GM21717 (cell line): ENCODE measurements at regions not wholly inside any gene's neighbourhood (a gene's known extent, or its start where the extent isn't known, plus 50 kb on each side); places are given as distances from the start of the nearest gene placed in this dataset.
A peak's percentile ranks its signal among the peaks of the same experiment; 100 is the strongest.
"Not testable (repeated sequence)": the region's sequence is repeated elsewhere in the genome, so short reads cannot be mapped to it uniquely, and the experiment has no call there.

Source experiments
- ATAC-seq: cut with Tn5 transposase; IDR thresholded peaks from one replicate; pipeline ENCODE4 v1.9.1; 2021; ENCODE audit warnings: mild to moderate bottlenecking, moderate library complexity; ENCODE audit not compliant: unreplicated experiment

DNA sequence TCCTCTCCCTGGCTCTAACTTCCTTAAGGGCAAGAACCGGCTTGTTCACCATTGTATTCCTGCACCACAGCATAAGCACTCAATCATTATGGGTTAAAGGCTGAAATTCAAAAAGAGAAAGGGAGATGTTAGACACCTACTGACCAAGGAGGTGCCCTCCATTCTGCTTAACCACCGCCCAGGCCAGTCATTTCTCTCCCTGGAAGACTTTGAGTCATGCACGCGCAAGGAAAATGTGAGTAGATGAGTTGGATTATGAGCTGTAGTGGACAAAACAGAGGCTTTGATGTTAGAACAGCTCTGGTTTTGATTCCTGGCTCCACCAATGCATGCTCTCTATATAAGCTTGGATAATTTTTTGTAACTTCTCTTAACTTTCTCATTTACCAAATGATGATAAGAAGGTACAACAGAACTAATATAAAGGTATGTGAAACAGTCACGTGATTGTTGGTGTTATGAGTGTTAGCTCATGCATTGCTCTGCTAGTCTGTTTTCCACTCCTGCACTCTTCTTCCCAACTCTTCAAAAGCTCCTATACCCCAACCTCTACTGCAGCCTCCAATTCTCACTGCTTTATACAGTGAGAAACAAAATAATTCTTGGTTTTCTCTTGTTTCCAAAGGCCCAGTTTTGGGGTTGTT lies 148.4 kb upstream of the ATP11B start:
- peak; percentile 42 for ATAC-seq

DNA sequence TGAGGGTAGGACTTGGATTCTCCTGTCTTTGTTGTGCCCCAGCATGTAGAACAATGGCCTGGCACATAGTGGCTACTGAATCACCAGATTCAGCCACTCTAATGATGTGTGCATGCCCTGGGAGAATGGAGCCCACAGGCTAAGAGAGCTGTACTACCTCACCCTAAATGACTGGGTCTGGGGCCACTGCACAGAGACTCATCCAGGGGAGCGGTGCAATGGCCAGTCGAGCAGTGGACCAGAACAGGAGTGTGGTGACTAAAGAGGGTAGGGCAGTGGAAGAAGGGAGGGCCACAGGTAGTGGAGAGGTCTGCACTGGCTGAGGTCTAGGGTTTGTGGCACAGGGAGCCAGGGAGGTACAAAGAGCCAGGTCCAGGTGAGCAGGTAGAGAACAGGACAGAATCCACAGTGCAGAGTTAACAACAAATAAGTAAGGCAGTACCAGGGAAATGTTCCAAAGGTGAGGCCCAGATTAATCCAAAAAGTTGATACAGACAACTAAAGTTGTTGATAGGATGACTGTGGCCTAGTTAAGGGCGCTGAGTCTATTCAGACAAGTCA lies 142.7 kb upstream of the ATP11B start:
- no peak for ATAC-seq

DNA sequence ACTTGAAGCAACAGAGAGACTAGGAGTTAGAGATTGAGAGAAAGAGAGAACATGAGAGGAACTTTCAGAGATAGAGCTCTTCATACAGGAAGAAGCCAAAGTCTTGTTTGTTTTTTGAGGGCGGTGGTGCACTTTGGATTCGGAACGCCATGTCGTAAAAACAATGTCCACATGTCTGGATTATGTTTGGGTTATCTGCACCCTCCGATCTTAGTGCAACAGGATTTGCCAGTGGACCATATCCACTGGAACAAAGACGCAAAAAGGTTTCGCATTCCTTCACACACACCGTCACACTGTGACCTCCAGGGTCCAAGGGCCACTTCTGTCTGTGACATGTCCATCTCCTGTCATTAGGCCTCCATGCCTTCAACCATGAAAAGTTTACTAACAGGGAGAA lies 141.8 kb upstream of the ATP11B start:
- no peak for ATAC-seq

DNA sequence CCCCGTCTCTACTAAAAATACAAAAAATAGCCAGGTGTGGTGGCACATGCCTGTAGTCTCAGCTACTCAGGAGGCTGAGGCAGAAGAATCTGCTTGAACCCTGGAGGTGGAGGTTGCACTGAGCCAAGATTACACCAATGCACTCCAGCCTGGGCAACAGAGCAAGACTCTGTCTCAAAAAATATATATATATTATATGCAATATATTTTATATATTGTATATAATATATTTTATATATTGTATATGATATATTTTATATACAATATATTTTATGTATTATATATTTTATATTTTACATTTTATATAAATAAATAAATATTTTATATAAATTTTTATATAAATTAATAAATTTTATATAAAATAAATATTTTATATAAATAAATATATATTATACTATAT lies 140.2 kb upstream of the ATP11B start:
- ATAC-seq = not testable (repeated sequence)

DNA sequence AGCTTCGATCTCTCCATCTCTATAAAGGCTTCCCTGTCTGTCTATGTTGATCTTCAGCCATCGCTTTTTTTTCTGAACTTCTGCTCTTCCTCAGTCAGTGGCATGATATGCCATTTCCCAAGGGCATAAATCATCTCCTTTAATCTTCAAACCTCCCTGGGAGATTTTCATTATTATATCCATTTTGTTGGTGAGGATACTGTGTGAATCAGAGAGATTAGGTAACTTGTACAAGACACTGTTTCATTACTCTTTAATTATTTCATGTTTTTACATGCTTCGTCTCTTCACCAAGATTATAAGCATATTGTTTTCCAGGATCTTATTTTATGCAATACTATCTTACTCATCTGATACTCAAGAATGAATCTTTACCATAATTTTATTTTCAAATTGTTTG lies 124.8 kb upstream of the ATP11B start:
- ATAC-seq = no peak

DNA sequence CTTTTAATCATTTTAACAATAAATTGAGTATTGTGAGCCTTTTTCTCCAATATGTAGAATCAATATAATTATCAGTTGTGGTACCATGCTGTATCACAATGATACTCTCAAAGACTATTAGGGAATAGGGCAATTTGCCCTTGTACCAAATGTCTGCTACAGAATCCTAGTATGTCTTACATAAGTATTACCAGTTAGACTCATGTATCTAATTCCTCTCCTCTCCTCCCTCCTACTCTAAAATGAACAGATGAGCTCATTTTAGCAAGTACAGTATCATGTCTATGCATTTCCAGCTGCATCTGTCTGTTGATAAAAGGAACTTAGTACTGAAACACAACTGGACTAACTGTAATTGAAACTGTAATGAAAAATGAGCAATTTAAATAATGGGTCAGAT lies 124.3 kb upstream of the ATP11B start:
- ATAC-seq = no peak

DNA sequence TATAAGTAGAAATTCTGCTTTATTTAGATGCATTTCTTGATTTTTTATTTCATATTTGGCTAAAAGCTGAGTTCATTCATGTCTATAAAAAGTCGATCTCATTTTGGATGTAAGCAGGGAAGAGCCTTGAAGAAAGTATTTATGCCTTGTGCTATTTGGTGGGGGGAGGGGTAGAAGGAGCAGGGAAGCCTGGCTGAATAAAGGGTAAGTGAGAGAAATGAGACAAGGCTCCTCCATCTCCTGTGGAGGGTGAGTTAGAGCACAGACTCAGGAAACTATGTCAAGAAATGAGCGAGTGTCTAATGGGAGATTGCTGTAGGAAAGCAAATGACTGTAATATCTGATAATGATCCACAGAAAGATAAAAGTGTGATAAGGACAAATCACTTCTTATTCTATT lies 121.8 kb upstream of the ATP11B start:
- no peak for ATAC-seq

DNA sequence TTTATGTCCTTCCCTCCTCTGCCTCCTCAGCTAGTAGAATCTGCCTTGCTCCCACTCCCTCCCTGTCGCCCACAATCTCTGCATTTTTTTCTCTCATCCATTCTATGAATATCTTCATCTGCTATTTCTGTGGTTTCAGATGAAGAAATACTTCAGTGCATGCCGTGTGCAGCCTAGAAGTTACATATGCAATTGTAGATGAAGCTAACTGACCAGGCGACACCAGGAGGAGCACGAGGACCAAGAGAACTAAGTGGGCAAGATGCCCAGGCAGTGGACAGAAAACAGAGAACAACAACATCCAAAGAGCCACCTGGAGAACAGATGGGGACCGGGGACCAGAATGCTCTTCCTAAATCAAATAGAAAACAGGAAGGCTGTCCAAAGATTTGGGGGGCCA lies 121.4 kb upstream of the ATP11B start:
- no peak for ATAC-seq

DNA sequence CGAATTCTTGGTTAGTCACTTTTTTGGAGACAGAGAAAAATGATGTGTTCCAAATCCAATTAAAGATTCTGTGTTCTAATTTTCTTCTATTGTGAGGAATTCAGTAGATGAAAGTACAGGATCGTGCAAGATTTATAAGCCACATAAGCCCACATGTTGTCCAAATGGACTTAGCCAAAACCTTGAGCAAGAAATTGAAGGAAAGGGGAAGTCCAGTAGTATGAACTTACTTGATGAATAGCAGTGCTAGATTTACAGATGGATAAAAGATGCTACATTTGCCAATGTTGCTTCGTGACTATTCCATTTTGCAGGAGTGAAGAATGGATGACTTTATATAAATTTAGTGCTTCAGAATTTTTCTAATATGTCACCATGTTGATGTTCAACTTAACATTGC lies 120.0 kb upstream of the ATP11B start:
- no peak for ATAC-seq

DNA sequence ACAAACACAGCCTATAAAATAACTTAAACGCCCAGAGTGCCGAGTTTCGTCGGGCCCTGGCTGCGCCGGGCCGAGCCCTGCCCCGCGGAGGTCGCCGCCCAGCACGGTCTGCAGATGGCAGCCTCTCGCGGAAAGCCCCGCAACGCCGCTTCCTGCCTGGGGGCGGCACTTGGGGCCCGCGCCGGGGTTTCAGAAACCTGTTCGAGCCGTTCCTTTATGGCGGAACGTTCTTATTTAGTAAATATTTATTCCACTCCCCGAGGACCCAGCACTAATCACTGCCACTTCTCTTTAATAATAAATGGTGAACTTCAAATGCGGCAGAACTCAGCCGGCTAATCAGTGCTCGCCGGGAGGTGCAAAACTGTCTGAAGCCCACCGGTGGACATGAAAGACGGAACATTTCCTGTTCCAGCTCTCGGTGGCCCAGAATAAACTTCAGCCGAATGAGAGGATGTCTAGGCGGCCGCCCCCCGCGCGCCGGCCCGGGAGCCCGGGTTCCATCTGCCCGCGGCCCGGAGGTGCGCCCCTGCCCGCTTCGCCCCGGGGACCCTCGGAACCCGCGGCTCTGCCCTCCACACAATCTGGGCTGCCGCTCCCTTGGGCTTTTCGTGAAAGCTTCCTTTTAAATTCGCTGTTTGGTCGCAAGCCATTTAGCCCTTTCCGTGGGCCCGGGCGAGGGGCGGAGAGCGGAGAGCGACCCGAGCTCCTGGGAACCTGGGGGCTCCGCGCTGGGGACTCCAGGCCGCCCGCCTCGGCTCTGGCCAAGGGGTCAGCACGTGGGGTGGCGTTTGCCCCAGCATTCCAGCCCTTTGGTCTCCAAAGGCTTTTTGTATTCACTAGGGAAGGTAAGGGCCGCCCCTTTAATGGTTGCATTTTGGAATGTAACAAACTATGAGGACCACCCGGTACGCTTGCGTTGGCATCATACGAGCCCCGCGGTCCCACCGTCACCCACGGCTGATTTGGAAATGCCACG lies 110.8 kb upstream of the ATP11B start:
- ATAC-seq = peak; percentile 94

DNA sequence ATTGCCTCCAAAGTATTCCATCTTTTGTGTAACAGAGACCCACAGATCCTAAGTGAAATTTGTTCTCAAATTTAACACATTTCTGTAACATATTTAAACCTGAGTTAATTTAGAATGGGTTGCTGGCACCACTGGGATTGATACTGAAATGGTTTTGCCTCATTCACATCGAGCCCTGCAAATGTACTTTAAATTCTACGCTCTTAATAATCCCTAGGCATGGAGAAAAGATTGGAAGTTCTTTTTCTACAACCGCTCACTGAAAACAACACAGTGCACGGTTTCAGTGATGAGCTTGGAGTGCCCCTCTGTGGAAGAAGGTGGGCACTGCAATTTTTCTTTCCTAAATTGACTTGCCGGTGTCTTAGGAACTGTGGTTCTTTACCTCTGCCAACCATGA lies 109.9 kb upstream of the ATP11B start:
- ATAC-seq = peak; percentile 63

DNA sequence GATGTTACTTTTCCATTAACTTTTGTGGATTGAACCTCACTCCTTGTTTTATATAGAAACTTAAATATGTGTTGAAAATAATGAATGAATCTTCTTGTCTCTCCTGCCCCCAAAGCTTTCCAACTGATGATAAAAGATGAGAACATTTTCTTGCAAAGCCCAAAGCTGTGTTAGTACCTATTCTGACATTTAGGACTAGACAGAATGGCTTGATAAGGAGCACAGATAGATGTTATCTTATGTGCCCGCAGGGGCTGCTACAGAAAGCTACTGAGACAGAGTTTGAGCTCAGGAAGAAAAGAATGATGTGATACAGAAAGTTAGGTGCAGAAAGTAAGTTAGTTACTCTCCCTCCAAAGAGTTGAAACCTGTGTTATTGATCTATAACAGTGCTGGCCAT lies 109.4 kb upstream of the ATP11B start:
- ATAC-seq = no peak

DNA sequence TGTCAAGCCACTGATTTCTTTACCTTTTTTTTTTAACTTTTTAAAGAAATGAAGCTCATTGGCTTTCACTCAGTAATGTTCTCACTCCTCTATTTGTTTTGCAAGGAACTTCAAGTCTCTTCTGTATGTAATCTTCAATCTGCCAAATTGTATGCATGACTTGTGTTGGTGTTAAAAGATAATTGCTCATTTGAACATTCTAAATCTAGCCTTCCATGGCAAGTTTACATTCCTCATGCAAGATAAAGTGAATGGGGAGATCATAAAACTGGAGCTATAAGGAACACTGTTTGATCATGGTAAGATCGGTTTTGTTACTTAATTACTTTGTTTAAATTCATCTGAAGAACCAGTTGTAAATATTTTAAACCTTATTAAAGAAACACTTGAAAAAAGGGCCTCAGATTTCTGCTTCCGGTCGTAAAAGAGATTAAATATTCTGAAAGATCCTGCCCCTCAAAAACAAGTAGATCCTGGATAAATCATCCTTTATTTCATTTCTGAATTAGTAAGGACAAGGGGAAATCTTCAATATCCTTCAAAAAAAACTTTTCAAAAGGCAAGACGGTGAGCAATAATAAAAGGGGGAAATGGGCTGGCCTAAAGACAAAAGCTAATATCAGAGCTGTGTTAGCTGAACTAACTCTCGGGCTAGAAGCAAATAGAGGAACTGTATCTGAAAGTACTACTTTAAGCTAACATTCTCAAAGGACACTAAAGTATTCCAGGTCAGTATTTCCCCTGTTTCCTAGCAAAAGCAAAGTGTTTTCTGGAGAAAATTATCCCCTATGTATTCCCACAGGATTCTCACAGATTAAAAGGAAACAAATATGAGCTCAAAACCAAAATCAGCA lies 107.0 kb upstream of the ATP11B start:
- ATAC-seq = no peak

DNA sequence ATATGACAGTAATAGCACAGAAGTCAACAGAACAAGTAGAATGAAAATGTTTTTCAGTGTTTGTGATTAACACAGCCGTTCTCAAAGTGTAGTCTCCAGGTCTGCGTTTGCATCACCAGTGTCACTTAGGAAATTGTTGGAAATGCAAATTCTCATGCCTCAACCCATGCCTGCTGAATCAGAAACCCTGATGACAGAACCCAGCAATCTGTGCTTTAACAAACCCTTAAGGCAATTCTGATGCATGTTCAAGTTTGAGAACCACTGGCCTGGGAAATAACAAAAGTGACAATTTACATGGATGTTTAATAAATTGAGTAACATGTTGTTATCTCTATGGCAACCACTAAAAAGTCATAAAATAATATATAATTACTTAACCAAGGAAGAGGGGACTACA lies 103.1 kb upstream of the ATP11B start:
- ATAC-seq = no peak

DNA sequence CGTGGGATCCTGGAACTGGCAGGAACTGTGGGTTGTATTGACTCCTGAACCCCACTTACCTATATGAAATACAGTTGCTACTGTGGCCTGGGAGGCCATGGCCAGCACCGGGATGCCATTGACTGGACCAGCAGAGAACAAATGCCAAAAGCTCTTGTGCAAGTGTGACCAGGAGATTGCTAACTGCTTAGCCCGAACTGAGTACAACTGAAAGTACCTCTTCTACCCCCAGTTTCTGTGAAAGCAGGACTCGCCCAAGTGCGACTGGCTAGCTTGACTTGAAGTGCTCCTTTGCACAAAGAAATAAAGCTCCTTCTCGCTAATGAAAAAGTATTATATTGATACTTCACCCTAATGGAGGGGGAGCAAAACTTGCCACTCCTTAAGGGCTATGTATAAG lies 101.3 kb upstream of the ATP11B start:
- ATAC-seq = peak; percentile 92

DNA sequence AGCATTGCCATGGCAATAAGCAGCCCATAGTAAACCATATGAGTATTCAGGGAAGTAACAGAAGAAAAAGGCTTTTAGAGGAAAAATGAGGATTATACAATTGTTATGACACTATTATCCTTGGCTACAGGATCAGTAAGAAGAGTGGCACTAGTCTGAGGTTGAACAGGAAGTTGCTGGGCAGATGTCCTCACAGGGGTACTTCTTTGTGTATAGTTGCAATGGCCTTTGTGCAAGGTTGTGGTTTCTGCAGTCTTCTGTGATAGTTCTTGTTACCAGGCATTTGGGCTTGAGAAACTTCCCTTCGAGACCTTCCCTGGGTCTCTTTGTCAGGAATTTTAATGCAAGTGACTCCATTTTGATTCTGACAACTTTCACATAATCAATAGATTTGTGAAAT lies 100.6 kb upstream of the ATP11B start:
- ATAC-seq = no peak

DNA sequence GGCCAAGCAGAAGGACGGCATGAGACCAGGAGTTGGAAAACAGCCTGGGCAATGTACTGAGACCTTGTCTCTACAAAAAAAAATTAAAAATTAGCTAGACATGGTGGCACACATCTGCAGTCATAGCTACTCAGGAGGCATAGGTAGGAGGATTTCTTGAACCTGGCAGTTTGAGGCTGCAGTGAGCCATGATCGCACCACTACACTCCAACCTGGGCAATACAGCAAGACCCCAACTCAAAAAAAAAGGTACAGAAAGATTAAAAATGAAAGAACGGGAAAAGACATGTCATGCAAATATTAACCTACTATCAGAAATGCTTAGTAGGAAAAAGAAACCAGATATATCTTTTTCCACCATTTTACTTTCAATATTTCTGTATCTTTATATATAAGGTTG lies 99.6 kb upstream of the ATP11B start:
- no peak for ATAC-seq

DNA sequence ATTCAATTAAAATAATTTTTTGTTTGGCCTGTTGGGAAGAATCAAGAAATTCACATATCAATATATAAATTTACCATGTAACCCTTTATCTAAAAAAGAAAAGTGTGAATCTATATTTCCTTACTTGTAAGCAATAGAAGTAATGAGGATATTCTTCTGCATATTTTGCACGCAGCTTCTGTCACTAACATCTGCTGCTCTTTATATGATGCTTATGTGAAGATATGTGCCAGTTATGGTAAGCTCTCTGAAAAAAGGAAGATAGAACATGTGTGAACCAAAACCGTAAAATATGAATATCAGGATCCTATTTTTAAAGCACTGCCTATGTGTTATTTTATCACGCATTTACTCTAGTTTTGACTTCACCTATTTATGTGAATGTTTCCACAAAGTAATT lies 96.4 kb upstream of the ATP11B start:
- no peak for ATAC-seq

DNA sequence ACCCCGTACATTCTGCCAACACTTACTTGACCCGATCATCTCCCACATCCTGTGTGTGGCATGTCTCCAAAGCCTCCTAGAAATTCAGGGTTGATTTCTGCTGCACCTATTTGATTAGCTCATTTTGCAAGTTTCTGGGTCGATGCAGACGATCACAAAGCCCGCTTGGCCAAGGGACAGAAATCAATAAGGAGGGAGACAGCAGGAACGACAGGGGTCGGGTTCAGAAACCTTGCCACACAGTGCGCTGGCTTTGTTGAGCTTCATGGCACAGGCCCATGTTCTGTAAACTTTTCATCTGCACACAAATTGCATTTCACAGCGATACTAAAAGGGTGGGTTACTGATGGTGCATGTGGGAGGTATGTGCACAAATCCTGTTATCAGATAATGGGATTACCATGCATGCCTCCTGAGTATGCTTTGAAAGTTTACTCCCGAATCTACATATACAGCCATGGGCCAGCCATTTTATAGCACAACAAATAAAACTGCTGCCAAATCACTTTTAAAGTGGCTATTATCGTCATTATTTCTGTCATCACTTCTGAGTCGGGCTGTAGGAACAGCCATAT lies 95.9 kb upstream of the ATP11B start:
- ATAC-seq = no peak

DNA sequence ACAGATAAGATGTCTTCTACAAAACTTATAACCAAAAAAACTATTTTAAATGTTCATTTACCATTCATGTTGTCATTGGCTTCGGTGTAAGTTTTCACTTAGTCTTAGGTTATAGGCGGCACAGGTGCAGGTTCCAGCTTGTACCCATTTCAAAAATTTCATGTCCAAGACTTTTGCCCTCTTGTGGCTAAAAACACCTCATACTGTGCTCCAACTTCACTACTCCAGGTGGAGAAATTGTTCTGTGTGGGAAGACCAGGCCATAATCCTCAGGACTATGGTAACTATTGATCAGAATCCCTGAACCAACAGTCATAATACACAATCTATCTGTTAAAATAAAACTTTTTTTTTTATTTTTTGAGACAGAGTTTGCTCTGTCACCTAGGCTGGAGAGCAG lies 95.2 kb upstream of the ATP11B start:
- no peak for ATAC-seq
